Muscle of leg (tissue), 3 donors: ENCODE measurements at regions not wholly inside any gene's neighbourhood (a gene's known extent, or its start where the extent isn't known, plus 50 kb on each side); places are given as distances from the start of the nearest gene placed in this dataset.
"Not testable (repeated sequence)": the region's sequence is repeated elsewhere in the genome, so short reads cannot be mapped to it uniquely, and the experiment has no call there.

Source experiments
- DNase-seq: peaks from one replicate; pipeline ENCODE4 v3.0.0; 2013
- H3K27ac ChIP-seq: one replicate; pipeline ENCODE4 v1.5.1; 2013; ENCODE audit warnings: mild to moderate bottlenecking, low read length, control low read depth
- H3K27me3 ChIP-seq: one replicate; pipeline ENCODE4 v1.6.1; 2013; ENCODE audit warnings: low read length; ENCODE audit not compliant: control insufficient read depth, insufficient read depth
- H3K36me3 ChIP-seq: one replicate; pipeline ENCODE4 v1.6.1; 2013; ENCODE audit warnings: low read length; ENCODE audit not compliant: control insufficient read depth, insufficient read depth
- H3K4me1 ChIP-seq: one replicate; pipeline ENCODE4 v1.6.1; 2013; ENCODE audit warnings: low read length; ENCODE audit not compliant: control insufficient read depth, insufficient read depth
- H3K4me3 ChIP-seq: one replicate; pipeline ENCODE4 v1.5.1; 2013; ENCODE audit warnings: low read length, control low read depth
- H3K9me3 ChIP-seq: replicated peaks from 2 replicates; pipeline ENCODE4 v1.6.1; 2013; ENCODE audit warnings: low read depth, low read length; ENCODE audit not compliant: control insufficient read depth
- WGBS: methylation state at CpG from one replicate; pipeline ENCODE4 v1.1.5; 2013; ENCODE audit warnings: missing lambda C conversion rate; ENCODE audit not compliant: insufficient coverage; 5-methylcytosine and 5-hydroxymethylcytosine counted together

GRCh38 chr13:109276261-109276660 lies 510.1 kb downstream of the IRS2 start:
- no peaks in the 10 kb centered on the region for H3K9me3 ChIP-seq
- no peaks in the 10 kb centered on the region for H3K4me1 ChIP-seq
- H3K27me3 ChIP-seq: no peaks in the 10 kb centered on the region
- H3K27ac ChIP-seq: no peak overlapping the region
- no peaks in the 10 kb centered on the region for H3K36me3 ChIP-seq
- H3K4me3 ChIP-seq: no peak overlapping the region
- no peak for DNase-seq
- WGBS: 100% methylated on average over 2 of the region's 4 CpGs

GRCh38 chr13:109275852-109276251 lies 510.5 kb downstream of the IRS2 start:
- H3K4me1 ChIP-seq: no peaks in the 10 kb centered on the region
- H3K4me3 ChIP-seq: no peak overlapping the region
- no peaks in the 10 kb centered on the region for H3K36me3 ChIP-seq
- H3K27me3 ChIP-seq: no peaks in the 10 kb centered on the region
- H3K27ac ChIP-seq: no peak overlapping the region
- peak; percentile 14 for DNase-seq
- no peaks in the 10 kb centered on the region for H3K9me3 ChIP-seq
- WGBS: 25% methylated on average over 2 of the region's 5 CpGs

- WGBS: 83% methylated on average over 5 of the region's 11 CpGs
- H3K27me3 ChIP-seq: no peaks in the 10 kb centered on the region
- no peaks in the 10 kb centered on the region for H3K36me3 ChIP-seq
- no peak overlapping the region for H3K4me3 ChIP-seq
- no peaks in the 10 kb centered on the region for H3K4me1 ChIP-seq
- no peak overlapping the region for H3K27ac ChIP-seq
- DNase-seq: no peak
- H3K9me3 ChIP-seq: no peaks in the 10 kb centered on the region
These were observed 511.1 kb downstream of the IRS2 start for GRCh38 chr13:109275139-109275745.

DNA sequence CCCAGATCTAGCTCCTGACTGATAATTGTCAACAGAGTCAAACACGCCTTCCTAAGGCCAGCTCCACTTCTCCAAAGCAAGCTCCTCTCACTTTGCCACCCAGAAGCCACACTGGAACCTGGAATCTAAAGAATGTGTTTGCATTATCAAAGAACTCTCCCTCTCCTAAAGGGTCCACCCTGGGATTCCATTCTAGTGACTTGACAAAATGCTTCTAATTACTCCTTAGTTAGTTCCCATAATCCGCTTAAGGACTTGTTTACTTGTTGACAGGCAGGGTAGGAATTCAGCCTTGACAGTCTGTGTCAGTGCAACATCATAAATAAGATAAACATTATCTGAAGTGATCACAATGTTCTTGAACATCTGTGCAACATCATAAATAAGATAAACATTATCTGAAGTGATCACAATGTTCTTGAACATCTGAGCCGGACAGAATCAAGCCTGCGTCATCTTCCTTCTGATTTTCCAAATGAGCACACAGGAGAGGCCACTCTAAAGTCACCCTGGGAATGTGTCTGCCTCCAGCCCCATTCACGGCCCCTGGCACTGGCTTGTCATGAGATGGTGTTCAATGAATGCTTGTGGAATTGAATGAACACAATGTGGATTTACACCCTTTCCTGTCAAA lies 512.1 kb downstream of the IRS2 start:
- no peaks in the 10 kb centered on the region for H3K9me3 ChIP-seq
- H3K4me1 ChIP-seq: no peaks in the 10 kb centered on the region
- H3K27me3 ChIP-seq: no peaks in the 10 kb centered on the region
- H3K27ac ChIP-seq: no peak overlapping the region
- DNase-seq: no peak
- no peaks in the 10 kb centered on the region for H3K36me3 ChIP-seq
- H3K4me3 ChIP-seq: no peak overlapping the region
- WGBS: 68% methylated on average over 3 of the region's 5 CpGs

DNA sequence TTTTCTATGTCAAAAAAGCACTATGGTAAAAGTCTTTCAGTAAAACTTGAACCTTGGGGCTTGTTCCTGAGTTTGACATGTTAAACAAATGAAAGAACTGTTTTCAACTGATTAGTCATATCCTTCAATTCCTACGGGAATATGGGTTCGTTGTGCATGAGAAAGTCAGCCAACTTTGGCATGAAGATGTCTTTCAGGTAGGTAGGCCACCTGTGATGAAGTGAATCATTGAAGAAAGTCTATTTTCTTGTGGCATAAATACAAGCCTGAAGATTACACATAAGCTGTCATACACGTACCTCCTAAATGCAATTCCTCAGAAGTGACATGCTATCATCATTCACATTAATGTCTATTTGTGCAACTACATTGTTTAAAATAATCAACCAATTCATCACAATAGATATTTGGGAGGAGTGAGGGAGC lies 513.0 kb downstream of the IRS2 start:
- no peaks in the 10 kb centered on the region for H3K9me3 ChIP-seq
- no peak overlapping the region for H3K27ac ChIP-seq
- no peaks in the 10 kb centered on the region for H3K27me3 ChIP-seq
- H3K4me3 ChIP-seq: no peak overlapping the region
- no CpG with 5 or more reads among the region's 3 CpGs for WGBS
- H3K4me1 ChIP-seq: no peaks in the 10 kb centered on the region
- no peak for DNase-seq
- H3K36me3 ChIP-seq: no peaks in the 10 kb centered on the region

DNA sequence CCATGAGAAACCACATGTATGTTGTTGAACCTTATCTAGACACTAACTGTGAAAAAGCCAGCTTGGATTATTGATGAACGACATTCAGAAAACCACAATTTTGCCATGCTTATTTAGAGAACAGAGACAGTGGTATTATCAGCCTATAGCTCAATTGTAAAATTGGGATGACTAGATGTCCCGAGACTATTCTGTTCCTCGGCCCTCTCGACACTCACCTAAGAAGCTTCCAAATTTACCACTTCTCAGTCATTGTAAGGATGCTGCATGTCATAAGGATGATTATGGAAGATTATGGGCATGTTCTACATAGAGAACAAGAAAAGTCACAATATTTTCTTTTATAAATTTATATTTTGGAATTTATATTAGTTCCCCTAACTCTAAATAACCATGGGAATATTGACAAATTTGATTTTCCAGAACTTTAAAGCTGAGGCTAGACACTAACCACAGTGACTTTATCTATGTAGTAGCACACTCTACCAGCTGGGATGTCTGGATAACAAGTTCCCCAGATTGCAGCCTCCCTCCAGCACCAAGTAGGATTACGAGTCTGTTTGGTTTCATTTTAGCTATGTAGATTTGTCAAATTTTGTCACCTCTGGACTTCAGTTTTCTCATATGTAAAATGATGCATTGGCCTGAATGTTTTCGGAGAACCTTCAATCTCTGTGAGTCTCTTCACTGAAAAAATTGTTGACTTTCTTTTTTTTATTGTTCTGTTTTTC lies 513.6 kb downstream of the IRS2 start:
- H3K27ac ChIP-seq: no peak overlapping the region
- H3K36me3 ChIP-seq: no peaks in the 10 kb centered on the region

DNA sequence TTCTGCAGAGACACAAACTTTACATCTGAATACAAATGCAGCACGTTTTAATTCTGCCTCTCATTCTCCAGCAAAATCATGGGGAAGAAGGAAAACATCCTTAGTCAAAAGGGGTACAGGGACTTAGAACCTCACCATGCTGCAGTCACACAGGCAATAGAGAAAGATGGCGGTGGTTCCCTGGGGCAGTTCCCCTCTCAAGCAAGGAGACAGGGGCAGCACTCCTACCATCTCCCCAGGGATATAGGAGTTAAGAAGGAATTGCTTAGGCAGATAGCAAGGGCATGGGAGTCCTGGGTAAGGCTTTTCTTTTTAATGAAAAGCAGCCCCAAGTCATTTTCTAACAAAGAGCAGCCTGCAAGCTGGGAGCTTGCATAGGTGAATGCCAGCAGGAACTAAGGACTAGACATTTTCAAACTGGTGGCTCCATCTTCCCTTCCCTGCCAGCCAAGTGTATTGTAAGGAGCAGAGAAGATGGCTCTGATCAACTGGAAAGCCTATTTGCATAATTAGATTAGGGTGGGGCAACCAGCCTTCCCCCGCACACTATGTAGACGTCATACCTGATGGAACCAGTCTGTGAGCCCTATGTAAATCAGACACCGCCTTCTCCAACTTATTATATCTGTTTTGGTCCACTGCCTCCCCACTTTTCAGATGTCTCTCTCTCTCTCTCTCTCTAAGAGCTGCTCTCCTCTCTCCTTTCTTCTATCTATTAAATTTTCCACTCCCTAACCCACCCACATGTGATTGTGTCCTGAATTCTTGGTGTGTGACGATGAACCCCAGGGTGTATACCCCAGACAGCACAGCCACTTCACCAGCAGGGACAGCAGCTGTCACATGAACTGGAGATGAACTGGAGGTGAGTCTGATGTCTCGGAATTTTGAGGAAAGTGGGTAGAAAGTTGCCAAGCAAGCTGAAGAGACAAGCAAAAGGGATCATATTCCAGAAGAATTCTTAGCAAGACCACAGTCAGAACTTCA lies 514.5 kb downstream of the IRS2 start:
- no peaks in the 10 kb centered on the region for H3K36me3 ChIP-seq
- 89% methylated on average over 4 of the region's 7 CpGs for WGBS
- no peaks in the 10 kb centered on the region for H3K9me3 ChIP-seq
- no peaks in the 10 kb centered on the region for H3K27me3 ChIP-seq
- no peak for DNase-seq
- H3K27ac ChIP-seq: no peak overlapping the region
- H3K4me1 ChIP-seq: no peaks in the 10 kb centered on the region
- no peak overlapping the region for H3K4me3 ChIP-seq

More for the DNA sequence above, 513.6 kb downstream of the IRS2 start:
- WGBS: no CpG with 5 or more reads among the region's 6 CpGs
- DNase-seq: no peak
- no peaks in the 10 kb centered on the region for H3K9me3 ChIP-seq
- no peaks in the 10 kb centered on the region for H3K27me3 ChIP-seq
- H3K4me1 ChIP-seq: no peaks in the 10 kb centered on the region
- H3K4me3 ChIP-seq: no peak overlapping the region

DNA sequence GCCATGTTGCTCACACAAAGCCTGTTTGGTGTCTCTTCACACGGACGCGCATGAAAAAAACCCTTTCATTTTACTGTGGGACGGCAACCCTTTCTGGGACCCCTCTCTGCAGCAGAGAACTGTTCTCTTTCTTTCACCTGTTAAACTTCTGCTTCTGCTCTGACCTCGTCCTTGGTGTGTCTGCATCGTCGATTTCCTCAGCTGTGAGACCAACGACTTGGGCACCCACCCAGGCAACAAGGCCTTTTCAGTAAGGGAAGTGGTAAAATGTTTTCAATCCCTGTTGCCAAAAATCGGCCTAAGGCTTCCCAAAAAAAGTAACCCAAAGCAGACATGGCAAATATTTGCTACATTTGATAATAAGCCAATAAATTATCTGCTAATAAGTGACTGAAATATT lies 515.3 kb downstream of the IRS2 start:
- H3K9me3 ChIP-seq: no peaks in the 10 kb centered on the region
- WGBS: 68% methylated on average over 5 of the region's 9 CpGs
- no peaks in the 10 kb centered on the region for H3K36me3 ChIP-seq
- DNase-seq: peak; percentile 20
- no peak overlapping the region for H3K4me3 ChIP-seq
- H3K27ac ChIP-seq: no peak overlapping the region
- H3K27me3 ChIP-seq: no peaks in the 10 kb centered on the region
- H3K4me1 ChIP-seq: no peaks in the 10 kb centered on the region

GRCh38 chr13:109269381-109269780 lies 517.0 kb downstream of the IRS2 start:
- H3K9me3 ChIP-seq, H3K4me3 ChIP-seq, H3K4me1 ChIP-seq, DNase-seq, H3K36me3 ChIP-seq, H3K27me3 ChIP-seq, H3K27ac ChIP-seq: not testable (repeated sequence)
- no CpG with 5 or more reads among the region's 4 CpGs for WGBS

GRCh38 chr13:109268492-109268891 lies 517.9 kb downstream of the IRS2 start:
- not testable (repeated sequence) for H3K4me3 ChIP-seq, H3K27me3 ChIP-seq, H3K4me1 ChIP-seq, DNase-seq, H3K36me3 ChIP-seq, H3K27ac ChIP-seq, H3K9me3 ChIP-seq
- 93% methylated on average over 2 of the region's 3 CpGs for WGBS
